WTC11 (cell line): ENCODE measurements at regions not wholly inside any gene's neighbourhood (a gene's known extent, or its start where the extent isn't known, plus 50 kb on each side); places are given as distances from the start of the nearest gene placed in this dataset.

Experiments
- ATAC-seq: fragments of 200-7000 bp; cut with Tn5 transposase; 2 replicates; pipeline ENCODE4 v1.10.0; 2021; ENCODE audit warnings: mild to moderate bottlenecking, moderate library complexity
- CTCF ChIA-PET: fragments of 300-600 bp; sonication (Branson Sonifier 250); formaldehyde crosslinking; loops from one replicate; lab custom pipeline; 2021; ENCODE audit warnings: antibody characterized with exemption; lab: Charles Lee
- POLR2A ChIA-PET: fragments of 350-600 bp; sonication (Branson Sonifier 250); formaldehyde crosslinking; loops from one replicate; lab custom pipeline; 2021; ENCODE audit warnings: antibody characterized with exemption; lab: Charles Lee
- DNase-seq: peaks from one replicate; pipeline ENCODE4 v3.0.0; 2021; ENCODE audit warnings: low spot score
- H3K27ac Mint-ChIP-seq: 2 replicates; pipeline ENCODE4 v1.8.0; 2021; ENCODE audit warnings: mixed read lengths
- H3K27me3 Mint-ChIP-seq: 2 replicates; pipeline ENCODE4 v1.8.0; 2021; ENCODE audit warnings: low read depth, mild to moderate bottlenecking, moderate library complexity, mixed read lengths
- H3K36me3 Mint-ChIP-seq: 2 replicates; pipeline ENCODE4 v1.8.0; 2021; ENCODE audit warnings: mixed read lengths
- H3K4me1 Mint-ChIP-seq: 2 replicates; pipeline ENCODE4 v1.8.0; 2022; ENCODE audit warnings: mixed read lengths
- H3K4me3 Mint-ChIP-seq: 2 replicates; pipeline ENCODE4 v1.8.0; 2021; ENCODE audit warnings: mild to moderate bottlenecking, moderate library complexity, mixed read lengths
- H3K9me3 Mint-ChIP-seq: 2 replicates; pipeline ENCODE4 v1.8.0; 2021; ENCODE audit warnings: mixed read lengths
- CREB1 ChIP-seq: sonication (generic); formaldehyde crosslinking; IDR thresholded peaks from 2 replicates; pipeline ENCODE4 v1.8.0; 2023; ENCODE audit warnings: mild to moderate bottlenecking, missing genetic modification reagents
- ESRRA ChIP-seq: sonication (generic); formaldehyde crosslinking; IDR thresholded peaks from 2 replicates; pipeline ENCODE4 v1.8.1; 2022; ENCODE audit warnings: mild to moderate bottlenecking, missing genetic modification reagents, borderline replicate concordance
- ETV6 ChIP-seq: sonication (generic); formaldehyde crosslinking; IDR thresholded peaks from 2 replicates; pipeline ENCODE4 v1.8.1; 2022; ENCODE audit warnings: mild to moderate bottlenecking, missing genetic modification reagents
- FOXP1 ChIP-seq: sonication (generic); formaldehyde crosslinking; IDR thresholded peaks from 2 replicates; pipeline ENCODE4 v1.8.0; 2022; ENCODE audit warnings: missing genetic modification reagents, mild to moderate bottlenecking, moderate library complexity, borderline replicate concordance
- GRHL2 ChIP-seq: fragments of 250-450 bp; sonication (Bioruptor Pico); IDR thresholded peaks from 2 replicates; pipeline ENCODE4 v1.8.0; 2022; ENCODE audit warnings: mild to moderate bottlenecking, moderate library complexity; ENCODE audit not compliant: insufficient replicate concordance, severe bottlenecking
- IRF2 ChIP-seq: sonication (generic); formaldehyde crosslinking; IDR thresholded peaks from 2 replicates; pipeline ENCODE4 v1.8.0; 2022; ENCODE audit warnings: low read depth, missing genetic modification reagents, borderline replicate concordance
- KAT7 ChIP-seq: sonication (generic); formaldehyde crosslinking; IDR thresholded peaks from 2 replicates; pipeline ENCODE4 v1.8.1; 2023; ENCODE audit warnings: missing genetic modification reagents, mild to moderate bottlenecking, borderline replicate concordance
- NR1H2 ChIP-seq: sonication (generic); formaldehyde crosslinking; IDR thresholded peaks from 2 replicates; pipeline ENCODE4 v1.9.0; 2021; ENCODE audit warnings: mild to moderate bottlenecking, moderate library complexity, missing genetic modification reagents
- NR2C2 ChIP-seq: sonication (generic); formaldehyde crosslinking; IDR thresholded peaks from 2 replicates; pipeline ENCODE4 v1.8.0; 2022; ENCODE audit warnings: mild to moderate bottlenecking, missing genetic modification reagents
- OVOL2 ChIP-seq: fragments of 250-450 bp; sonication (Bioruptor Pico); IDR thresholded peaks from 2 replicates; pipeline ENCODE4 v1.9.0; 2021; ENCODE audit warnings: mild to moderate bottlenecking, borderline replicate concordance
- RELA ChIP-seq: sonication (generic); formaldehyde crosslinking; IDR thresholded peaks from 2 replicates; pipeline ENCODE4 v1.8.1; 2022; ENCODE audit warnings: missing genetic modification reagents, mild to moderate bottlenecking, borderline replicate concordance
- SMAD3 ChIP-seq: sonication (generic); formaldehyde crosslinking; IDR thresholded peaks from 2 replicates; pipeline ENCODE4 v1.8.0; 2022; ENCODE audit warnings: missing genetic modification reagents, mild to moderate bottlenecking, borderline replicate concordance
- TP53 ChIP-seq: sonication (generic); formaldehyde crosslinking; IDR thresholded peaks from 2 replicates; pipeline ENCODE4 v1.8.1; 2023; ENCODE audit warnings: mild to moderate bottlenecking, missing genetic modification reagents
- ZNF138 ChIP-seq: sonication (generic); formaldehyde crosslinking; conservative IDR thresholded peaks from 2 replicates; pipeline ENCODE4 v1.8.1; 2022; ENCODE audit warnings: mild to moderate bottlenecking, moderate library complexity, missing genetic modification reagents
- ZNF232 ChIP-seq: sonication (generic); formaldehyde crosslinking; IDR thresholded peaks from 2 replicates; pipeline ENCODE4 v1.8.0; 2022; ENCODE audit warnings: mild to moderate bottlenecking, missing genetic modification reagents
- ZNF317 ChIP-seq: sonication (generic); formaldehyde crosslinking; IDR thresholded peaks from 2 replicates; pipeline ENCODE4 v1.8.1; 2023; ENCODE audit warnings: low read depth, mild to moderate bottlenecking, moderate library complexity, missing genetic modification reagents, borderline replicate concordance
- TF ChIP-seq, protein P1 (sequence below): sonication (generic); formaldehyde crosslinking; IDR thresholded peaks from 2 replicates; pipeline ENCODE4 v1.8.1; 2023; ENCODE audit warnings: mild to moderate bottlenecking, missing genetic modification reagents, borderline replicate concordance
- TF ChIP-seq, protein P2 (sequence below): fragments of 250-450 bp; sonication (Bioruptor Pico); IDR thresholded peaks from 2 replicates; pipeline ENCODE4 v1.9.0; 2021; ENCODE audit warnings: mild to moderate bottlenecking
- TF ChIP-seq, protein P3 (sequence below): sonication (generic); formaldehyde crosslinking; conservative IDR thresholded peaks from 2 replicates; pipeline ENCODE4 v1.8.1; 2022; ENCODE audit warnings: mild to moderate bottlenecking, missing genetic modification reagents
- TF ChIP-seq, protein P4 (sequence below): sonication (generic); formaldehyde crosslinking; IDR thresholded peaks from 2 replicates; pipeline ENCODE4 v1.8.1; 2022; ENCODE audit warnings: low read depth, missing genetic modification reagents, borderline replicate concordance
- TF ChIP-seq, protein P5 (sequence below): sonication (generic); formaldehyde crosslinking; IDR thresholded peaks from 2 replicates; pipeline ENCODE4 v1.8.0; 2022; ENCODE audit warnings: mild to moderate bottlenecking, missing genetic modification reagents
- TF ChIP-seq, protein P6 (sequence below): fragments of 200-600 bp; IDR thresholded peaks from 2 replicates; pipeline ENCODE4 v1.8.0; 2022; ENCODE audit warnings: antibody characterized with exemption

DNA sequence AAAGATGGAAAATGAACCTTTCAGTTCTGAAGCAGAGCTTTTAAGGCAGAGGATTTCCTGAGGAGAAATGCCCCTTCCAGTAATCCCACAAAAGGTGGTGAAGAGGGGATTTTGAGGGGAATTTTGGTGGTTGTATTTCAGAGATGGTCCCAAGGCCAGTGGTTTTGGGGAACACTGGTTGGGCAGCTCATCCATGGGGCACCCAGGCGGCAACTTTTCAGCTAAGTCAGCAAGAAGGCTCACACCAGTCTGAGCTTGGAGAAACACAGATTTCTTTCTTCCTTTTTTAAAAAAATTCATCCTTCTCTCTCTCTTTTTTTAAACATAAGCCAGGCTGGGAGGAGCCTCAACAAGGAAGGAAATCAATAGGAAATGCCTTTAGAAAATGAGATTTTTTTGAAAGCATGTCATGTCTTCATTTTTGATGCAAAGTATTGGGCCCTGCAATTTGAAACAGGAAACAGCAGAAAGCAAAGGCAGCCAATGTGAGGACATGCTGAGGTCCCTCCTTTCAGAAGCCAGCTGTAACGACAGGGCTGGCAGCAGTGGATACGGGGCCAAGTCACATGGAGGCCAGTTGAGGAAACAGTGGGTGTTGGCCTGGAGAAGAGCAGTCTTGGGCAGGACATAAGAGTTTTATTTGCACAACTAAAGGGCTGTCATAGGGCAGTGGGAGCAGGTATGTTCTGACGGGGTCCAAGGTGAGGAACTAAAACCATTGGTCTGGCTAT, 155.3 kb upstream of the KLF4 start (continued):
- no peak for TF ChIP-seq ZNF138 (CRISPR knock-in tag)
- TF ChIP-seq NR1H2 (CRISPR knock-in tag) = no peak
- no peak for TF ChIP-seq SMAD3 (CRISPR knock-in tag)
- no peak for TF ChIP-seq ETV6 (CRISPR knock-in tag)
- TF ChIP-seq TP53 (CRISPR knock-in tag) = no peak

DNA sequence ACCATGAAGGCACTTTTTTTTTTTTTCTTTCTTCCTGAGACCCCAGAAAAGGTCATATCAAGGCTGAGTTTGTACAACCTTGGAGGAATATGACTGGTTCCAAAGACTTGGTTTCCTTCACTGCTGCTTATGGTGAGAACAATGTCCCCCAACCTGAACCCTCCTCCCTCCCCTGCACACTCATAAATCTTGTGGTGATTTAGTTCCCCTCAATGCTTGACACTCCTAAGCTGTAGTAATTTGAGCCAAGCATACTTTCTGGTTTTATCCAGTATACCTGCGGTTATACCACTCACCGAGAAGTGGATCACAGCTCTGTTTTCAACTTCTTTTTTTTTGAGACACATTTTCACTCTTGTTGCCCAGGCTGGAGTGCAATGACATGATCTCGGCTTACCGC, 149.9 kb upstream of the KLF4 start:
- Mint-ChIP-seq H3K27ac (no peak overlapping the region), H3K4me3 (no peak overlapping the region), H3K36me3 (no peaks in the 10 kb centered on the region), H3K9me3 (no peaks in the 10 kb centered on the region; the same call in 1 of the 2 replicates), H3K27me3 (peaks cover 27% of the 10 kb centered on the region), H3K4me1 (peaks cover 33% of the 10 kb centered on the region)
- ATAC-seq (no peak), DNase-seq (no peak)
- CTCF ChIA-PET = interaction anchor here (0.5 kb wide), 1 partner anchor 70 kb away, joined by 4 read pairs; no protein-coding TSS in a partner anchor
- POLR2A ChIA-PET = no interaction called here
- TF ChIP-seq ZNF317 = no peak
- no peak for TF ChIP-seq KAT7 (CRISPR knock-in tag)
- TF ChIP-seq NR2C2 (CRISPR knock-in tag) = no peak
- TF ChIP-seq, protein P1, sequence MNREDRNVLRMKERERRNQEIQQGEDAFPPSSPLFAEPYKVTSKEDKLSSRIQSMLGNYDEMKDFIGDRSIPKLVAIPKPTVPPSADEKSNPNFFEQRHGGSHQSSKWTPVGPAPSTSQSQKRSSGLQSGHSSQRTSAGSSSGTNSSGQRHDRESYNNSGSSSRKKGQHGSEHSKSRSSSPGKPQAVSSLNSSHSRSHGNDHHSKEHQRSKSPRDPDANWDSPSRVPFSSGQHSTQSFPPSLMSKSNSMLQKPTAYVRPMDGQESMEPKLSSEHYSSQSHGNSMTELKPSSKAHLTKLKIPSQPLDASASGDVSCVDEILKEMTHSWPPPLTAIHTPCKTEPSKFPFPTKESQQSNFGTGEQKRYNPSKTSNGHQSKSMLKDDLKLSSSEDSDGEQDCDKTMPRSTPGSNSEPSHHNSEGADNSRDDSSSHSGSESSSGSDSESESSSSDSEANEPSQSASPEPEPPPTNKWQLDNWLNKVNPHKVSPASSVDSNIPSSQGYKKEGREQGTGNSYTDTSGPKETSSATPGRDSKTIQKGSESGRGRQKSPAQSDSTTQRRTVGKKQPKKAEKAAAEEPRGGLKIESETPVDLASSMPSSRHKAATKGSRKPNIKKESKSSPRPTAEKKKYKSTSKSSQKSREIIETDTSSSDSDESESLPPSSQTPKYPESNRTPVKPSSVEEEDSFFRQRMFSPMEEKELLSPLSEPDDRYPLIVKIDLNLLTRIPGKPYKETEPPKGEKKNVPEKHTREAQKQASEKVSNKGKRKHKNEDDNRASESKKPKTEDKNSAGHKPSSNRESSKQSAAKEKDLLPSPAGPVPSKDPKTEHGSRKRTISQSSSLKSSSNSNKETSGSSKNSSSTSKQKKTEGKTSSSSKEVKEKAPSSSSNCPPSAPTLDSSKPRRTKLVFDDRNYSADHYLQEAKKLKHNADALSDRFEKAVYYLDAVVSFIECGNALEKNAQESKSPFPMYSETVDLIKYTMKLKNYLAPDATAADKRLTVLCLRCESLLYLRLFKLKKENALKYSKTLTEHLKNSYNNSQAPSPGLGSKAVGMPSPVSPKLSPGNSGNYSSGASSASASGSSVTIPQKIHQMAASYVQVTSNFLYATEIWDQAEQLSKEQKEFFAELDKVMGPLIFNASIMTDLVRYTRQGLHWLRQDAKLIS (CRISPR knock-in tag) = no peak
- no peak for TF ChIP-seq FOXP1 (CRISPR knock-in tag)
- TF ChIP-seq IRF2 (CRISPR knock-in tag) = no peak
- TF ChIP-seq GRHL2 (CRISPR knock-in tag) = no peak
- no peak for TF ChIP-seq ESRRA (CRISPR knock-in tag)
- TF ChIP-seq CREB1 = no peak
- TF ChIP-seq, protein P2, sequence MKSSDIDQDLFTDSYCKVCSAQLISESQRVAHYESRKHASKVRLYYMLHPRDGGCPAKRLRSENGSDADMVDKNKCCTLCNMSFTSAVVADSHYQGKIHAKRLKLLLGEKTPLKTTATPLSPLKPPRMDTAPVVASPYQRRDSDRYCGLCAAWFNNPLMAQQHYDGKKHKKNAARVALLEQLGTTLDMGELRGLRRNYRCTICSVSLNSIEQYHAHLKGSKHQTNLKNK (CRISPR knock-in tag) = no peak
- TF ChIP-seq, all 79 proteins: peak for 0

DNA sequence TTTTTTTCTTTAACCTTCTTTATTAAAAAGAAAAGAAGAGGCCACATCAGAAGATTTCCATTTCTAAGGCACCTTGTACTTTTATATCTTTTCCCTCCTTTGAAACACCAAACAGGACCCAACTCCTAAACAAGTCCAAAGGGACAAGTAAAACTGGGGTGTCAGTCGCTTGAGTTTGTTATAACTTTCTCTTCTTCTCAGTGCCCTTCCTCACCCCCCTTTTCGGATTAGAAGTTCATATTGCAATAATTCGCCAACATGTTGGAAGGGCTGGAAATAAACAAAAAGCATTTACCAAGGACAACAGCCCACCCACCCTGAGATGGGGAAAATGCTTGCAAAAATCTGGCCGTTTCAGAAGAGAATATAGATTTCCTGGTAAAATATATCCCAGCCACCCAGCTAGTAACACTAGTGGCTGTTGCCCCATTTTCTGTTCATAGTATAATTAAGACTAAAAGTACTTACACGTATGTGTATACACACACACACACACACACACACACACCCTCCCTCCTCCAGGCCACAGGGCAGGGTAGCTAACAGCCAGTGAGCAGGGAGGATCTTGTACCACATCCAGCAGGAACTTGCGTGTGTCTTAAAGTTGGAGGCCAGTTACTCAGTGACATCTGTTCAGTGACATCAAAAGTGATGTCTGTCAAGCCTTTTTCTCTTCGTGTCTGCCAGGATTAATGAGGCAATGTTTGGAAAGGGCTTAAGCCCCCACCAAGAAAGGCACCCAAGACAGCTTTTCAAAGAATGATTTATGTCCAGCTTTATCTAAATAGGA, 149.1 kb upstream of the KLF4 start:
- ChIA-PET CTCF (interaction anchor here (0.5 kb wide), 1 partner anchor 71 kb away, joined by 4 read pairs; no protein-coding TSS in a partner anchor), POLR2A (no interaction called here)
- Mint-ChIP-seq H3K9me3 (no peaks in the 10 kb centered on the region; the same call in 1 of the 2 replicates), H3K4me1 (peaks cover 36% of the 10 kb centered on the region), H3K36me3 (no peaks in the 10 kb centered on the region), H3K4me3 (peak overlapping the region; percentile 71), H3K27me3 (peaks cover 24% of the 10 kb centered on the region), H3K27ac (no peak overlapping the region)
- DNase-seq = no peak
- no peak for ATAC-seq
- TF ChIP-seq OVOL2 (CRISPR knock-in tag) (no peak), RELA (CRISPR knock-in tag) (no peak), ZNF232 (CRISPR knock-in tag) (no peak), NR1H2 (CRISPR knock-in tag) (no peak), ETV6 (CRISPR knock-in tag) (no peak)
- TF ChIP-seq, protein P3, sequence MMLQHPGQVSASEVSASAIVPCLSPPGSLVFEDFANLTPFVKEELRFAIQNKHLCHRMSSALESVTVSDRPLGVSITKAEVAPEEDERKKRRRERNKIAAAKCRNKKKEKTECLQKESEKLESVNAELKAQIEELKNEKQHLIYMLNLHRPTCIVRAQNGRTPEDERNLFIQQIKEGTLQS (CRISPR knock-in tag) = no peak
- TF ChIP-seq, protein P4, sequence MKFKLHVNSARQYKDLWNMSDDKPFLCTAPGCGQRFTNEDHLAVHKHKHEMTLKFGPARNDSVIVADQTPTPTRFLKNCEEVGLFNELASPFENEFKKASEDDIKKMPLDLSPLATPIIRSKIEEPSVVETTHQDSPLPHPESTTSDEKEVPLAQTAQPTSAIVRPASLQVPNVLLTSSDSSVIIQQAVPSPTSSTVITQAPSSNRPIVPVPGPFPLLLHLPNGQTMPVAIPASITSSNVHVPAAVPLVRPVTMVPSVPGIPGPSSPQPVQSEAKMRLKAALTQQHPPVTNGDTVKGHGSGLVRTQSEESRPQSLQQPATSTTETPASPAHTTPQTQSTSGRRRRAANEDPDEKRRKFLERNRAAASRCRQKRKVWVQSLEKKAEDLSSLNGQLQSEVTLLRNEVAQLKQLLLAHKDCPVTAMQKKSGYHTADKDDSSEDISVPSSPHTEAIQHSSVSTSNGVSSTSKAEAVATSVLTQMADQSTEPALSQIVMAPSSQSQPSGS (CRISPR knock-in tag) = no peak
- TF ChIP-seq, protein P5, sequence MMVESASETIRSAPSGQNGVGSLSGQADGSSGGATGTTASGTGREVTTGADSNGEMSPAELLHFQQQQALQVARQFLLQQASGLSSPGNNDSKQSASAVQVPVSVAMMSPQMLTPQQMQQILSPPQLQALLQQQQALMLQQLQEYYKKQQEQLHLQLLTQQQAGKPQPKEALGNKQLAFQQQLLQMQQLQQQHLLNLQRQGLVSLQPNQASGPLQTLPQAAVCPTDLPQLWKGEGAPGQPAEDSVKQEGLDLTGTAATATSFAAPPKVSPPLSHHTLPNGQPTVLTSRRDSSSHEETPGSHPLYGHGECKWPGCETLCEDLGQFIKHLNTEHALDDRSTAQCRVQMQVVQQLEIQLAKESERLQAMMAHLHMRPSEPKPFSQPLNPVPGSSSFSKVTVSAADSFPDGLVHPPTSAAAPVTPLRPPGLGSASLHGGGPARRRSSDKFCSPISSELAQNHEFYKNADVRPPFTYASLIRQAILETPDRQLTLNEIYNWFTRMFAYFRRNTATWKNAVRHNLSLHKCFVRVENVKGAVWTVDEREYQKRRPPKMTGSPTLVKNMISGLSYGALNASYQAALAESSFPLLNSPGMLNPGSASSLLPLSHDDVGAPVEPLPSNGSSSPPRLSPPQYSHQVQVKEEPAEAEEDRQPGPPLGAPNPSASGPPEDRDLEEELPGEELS (CRISPR knock-in tag) = no peak
- TF ChIP-seq, protein P6, sequence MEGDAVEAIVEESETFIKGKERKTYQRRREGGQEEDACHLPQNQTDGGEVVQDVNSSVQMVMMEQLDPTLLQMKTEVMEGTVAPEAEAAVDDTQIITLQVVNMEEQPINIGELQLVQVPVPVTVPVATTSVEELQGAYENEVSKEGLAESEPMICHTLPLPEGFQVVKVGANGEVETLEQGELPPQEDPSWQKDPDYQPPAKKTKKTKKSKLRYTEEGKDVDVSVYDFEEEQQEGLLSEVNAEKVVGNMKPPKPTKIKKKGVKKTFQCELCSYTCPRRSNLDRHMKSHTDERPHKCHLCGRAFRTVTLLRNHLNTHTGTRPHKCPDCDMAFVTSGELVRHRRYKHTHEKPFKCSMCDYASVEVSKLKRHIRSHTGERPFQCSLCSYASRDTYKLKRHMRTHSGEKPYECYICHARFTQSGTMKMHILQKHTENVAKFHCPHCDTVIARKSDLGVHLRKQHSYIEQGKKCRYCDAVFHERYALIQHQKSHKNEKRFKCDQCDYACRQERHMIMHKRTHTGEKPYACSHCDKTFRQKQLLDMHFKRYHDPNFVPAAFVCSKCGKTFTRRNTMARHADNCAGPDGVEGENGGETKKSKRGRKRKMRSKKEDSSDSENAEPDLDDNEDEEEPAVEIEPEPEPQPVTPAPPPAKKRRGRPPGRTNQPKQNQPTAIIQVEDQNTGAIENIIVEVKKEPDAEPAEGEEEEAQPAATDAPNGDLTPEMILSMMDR = no peak
